GM19025 (cell line): ENCODE measurements at regions not wholly inside any gene's neighbourhood (a gene's known extent, or its start where the extent isn't known, plus 50 kb on each side); places are given as distances from the start of the nearest gene placed in this dataset.

ENCODE experiments used
- ATAC-seq: cut with Tn5 transposase; IDR thresholded peaks from one replicate; pipeline ENCODE4 v1.9.1; 2021; ENCODE audit warnings: mild to moderate bottlenecking, low read depth, moderate library complexity; ENCODE audit not compliant: unreplicated experiment

- ATAC-seq: no peak
These were observed 106.0 kb upstream of the TAF1B start for GRCh38 chr2:9737053-9737875.

- peak; percentile 2 for ATAC-seq
These were observed 105.2 kb upstream of the TAF1B start for GRCh38 chr2:9738062-9738461.

GRCh38 chr2:9738535-9739496 lies 104.5 kb upstream of the TAF1B start:
- peak; percentile 56 for ATAC-seq

- peak; percentile 38 for ATAC-seq
These were observed 103.7 kb upstream of the TAF1B start for GRCh38 chr2:9739531-9739964.

- no peak for ATAC-seq
These were observed 102.7 kb upstream of the TAF1B start for GRCh38 chr2:9740382-9741073.

- no peak for ATAC-seq
These were observed 102.2 kb upstream of the TAF1B start for GRCh38 chr2:9741110-9741509.

GRCh38 chr2:9742601-9743000 lies 100.7 kb upstream of the TAF1B start:
- ATAC-seq: no peak

- ATAC-seq: no peak
These were observed 98.8 kb upstream of the TAF1B start for GRCh38 chr2:9744256-9745004.

- ATAC-seq: no peak
These were observed 97.9 kb upstream of the TAF1B start for GRCh38 chr2:9745153-9745899.

- ATAC-seq: no peak
These were observed 95.9 kb upstream of the TAF1B start for GRCh38 chr2:9747396-9747795.

- no peak for ATAC-seq
These were observed 94.7 kb upstream of the TAF1B start for GRCh38 chr2:9748577-9748976.

GRCh38 chr2:9749546-9750223 lies 93.6 kb upstream of the TAF1B start:
- ATAC-seq: no peak

- no peak for ATAC-seq
These were observed 92.8 kb upstream of the TAF1B start for GRCh38 chr2:9750224-9751215.

- ATAC-seq: no peak
These were observed 91.4 kb upstream of the TAF1B start for GRCh38 chr2:9751831-9752230.

GRCh38 chr2:9752441-9753275 lies 90.6 kb upstream of the TAF1B start:
- ATAC-seq: no peak

GRCh38 chr2:9753276-9753600 lies 90.0 kb upstream of the TAF1B start:
- peak; percentile 61 for ATAC-seq
